ENCODE measurements at regions not wholly inside any gene's neighbourhood (a gene's known extent, or its start where the extent isn't known, plus 50 kb on each side); places are given as distances from the start of the nearest gene placed in this dataset.

DNA sequence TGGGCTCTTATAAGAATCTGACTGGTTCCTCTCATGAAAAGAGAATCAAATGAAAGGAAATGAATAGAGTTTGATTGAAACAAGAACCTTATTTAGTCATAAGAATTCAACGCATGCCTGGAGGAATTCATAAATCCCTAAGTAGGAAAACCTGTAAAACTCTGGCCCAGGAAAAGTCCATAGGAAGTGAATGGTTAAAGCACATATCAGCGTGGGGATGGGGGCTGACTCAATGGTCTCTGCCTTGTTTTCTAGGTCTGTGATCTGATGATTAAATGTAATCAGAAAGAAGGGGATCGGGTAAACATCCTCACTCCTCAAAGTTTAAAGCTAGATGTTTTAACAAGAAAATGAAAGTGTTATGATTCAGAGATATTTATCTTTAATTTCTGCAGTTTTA, 759.4 kb upstream of the C9orf72 start:
- no peak for DNase-seq (ENCODE audit: low read depth)

DNA sequence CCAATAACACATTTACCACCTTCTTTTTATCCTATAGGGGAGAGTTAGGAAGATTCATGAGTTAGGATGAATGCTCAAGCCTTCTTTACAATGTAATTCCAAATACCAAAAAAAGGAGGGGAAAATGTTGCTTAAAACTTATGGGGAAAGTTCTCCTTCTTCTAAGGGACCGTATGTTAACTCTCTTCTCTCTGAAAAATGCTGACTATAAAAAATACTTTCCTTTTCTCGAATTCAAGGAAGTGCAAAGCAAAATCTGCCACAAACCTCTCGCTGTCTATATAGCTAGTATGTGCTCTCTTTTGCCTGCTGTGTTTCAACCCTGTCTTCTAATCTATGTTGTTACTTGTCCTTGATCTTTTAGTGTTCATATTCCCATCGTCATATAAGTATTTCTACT, 768.6 kb upstream of the C9orf72 start:
- no peak for DNase-seq (ENCODE audit: low read depth)

DNA sequence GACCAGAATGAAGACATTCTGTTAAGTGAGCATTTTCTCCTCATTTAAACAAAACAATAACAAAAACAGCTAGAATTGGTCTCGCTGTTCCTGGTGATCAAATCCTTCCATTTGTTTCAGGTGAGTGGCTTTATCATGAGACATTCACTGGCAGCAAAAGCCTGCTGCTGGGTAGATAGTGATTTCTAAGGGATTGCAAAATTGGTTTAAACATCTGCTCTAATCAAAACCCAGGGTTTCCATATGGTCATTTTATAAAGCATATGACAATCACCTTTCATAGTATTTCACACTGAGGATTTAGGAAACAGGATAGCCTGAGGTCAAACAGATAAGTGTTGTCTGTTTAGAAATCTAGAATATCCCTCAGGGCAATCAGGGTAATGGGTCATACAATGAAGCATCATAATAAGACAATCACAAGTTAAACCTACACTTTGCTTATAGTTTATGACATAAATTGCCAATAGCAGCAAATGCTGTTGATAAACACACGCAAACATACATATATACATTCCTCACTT, 769.6 kb upstream of the C9orf72 start:
- no peak for DNase-seq (ENCODE audit: low read depth)

DNA sequence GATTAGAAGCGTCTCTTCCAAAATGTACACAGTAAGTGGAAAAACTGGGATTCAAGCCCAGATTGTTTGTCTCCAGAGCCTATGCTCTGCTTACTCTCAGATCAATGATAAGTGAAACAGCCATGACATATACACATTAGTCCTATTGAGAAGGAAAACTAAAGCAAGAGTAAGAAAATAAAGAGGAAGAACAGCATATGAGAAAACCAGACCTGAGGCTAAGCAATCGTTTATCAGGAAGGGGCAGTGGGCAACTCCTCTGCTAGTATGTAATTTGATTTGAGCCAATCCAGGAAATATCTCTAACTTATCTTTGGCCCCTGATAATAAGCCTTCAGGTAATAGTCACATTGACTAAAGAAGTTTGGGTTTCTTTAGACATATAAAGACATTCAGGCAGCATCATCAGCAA, 789.9 kb upstream of the C9orf72 start:
- no peak for DNase-seq (ENCODE audit: low read depth)

DNA sequence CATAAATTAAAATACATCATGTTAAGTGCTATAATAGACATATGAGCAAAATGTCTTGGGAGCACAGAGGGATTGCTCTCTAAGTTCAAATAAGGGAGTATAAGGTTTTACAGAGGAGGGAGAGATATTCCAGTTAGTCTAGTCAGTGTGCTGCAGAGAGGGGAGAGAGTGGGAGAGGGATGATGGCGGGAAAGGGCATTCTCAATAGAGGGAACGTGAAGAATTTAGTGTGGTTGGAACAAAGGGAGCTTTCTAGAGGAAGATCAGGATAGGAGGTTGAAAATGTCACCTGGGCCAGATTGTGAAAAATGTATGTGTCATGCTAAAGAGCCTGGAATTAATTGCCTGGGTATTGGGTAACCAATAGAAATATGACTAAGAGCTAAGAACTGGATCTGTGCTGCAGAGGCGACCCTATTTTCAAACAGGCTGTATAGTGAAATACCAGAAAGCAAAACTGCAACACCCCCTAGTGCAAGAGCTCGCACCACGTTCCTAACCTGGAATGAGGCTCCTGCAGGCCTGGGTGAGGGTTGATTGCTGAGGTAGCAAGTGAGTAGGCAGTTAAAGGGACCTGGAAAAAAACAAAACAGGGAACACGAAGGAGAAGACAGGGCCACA, 791.8 kb upstream of the C9orf72 start:
- DNase-seq (ENCODE audit: low read depth): no peak

DNA sequence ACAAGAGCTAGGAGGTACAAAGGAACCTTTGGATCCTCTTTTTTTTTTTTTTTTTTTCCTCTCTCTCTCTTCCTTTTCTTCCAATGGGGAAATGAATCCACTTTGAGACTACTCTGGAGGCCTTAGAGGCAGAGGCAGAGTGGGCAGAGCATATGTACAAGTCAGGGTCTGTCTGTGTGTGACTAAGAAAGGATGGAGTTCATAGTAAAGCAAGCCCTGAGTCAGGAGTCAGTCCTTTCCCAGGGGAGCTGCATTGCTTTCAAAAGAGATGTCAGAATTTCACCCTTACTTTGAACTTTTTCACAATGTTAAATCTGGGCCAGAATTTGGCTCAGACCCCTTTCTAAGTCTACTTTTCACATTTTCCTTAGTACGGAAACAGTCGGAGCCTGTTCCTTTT, 792.4 kb upstream of the C9orf72 start:
- no peak for DNase-seq (ENCODE audit: low read depth)

DNA sequence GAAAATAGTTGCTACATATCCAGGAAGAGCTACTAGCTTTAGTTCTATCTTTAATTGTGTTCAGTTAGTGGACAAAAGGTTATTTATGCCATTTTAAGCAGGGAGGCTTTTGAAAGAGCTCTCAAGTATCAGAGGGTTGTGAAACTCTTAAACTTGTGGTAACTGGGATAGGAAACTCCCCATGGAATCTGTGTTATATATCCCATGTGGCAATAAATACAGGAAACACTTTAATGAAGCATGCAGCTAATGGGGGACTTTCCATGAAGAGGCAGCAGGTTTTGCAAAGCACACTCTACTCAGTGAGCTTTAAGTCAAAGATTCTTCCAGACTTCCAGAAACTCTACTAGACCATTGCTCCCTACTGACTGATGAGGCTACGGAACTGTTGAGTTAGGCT, 805.0 kb upstream of the C9orf72 start:
- DNase-seq (ENCODE audit: low read depth): no peak

DNA sequence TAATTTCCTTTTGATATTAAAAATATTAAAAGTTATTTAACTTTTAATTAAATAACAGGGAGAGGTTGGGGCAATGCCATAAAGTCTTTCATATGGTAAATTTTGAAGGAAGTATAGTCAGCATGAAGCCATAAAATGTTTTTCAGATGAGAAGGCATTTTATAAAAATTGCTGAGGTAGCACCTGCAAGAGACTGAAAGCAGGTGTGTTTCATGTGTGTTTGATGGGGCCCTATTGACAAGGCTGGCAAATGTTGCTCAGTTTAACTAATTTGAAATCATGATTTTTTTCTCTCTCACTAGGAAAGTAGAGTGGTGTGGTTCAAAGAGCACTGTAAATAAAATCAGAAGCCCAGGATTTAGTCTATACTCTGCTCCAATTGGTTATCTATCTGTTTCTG, 805.8 kb upstream of the C9orf72 start:
- no peak for DNase-seq (ENCODE audit: low read depth)

DNA sequence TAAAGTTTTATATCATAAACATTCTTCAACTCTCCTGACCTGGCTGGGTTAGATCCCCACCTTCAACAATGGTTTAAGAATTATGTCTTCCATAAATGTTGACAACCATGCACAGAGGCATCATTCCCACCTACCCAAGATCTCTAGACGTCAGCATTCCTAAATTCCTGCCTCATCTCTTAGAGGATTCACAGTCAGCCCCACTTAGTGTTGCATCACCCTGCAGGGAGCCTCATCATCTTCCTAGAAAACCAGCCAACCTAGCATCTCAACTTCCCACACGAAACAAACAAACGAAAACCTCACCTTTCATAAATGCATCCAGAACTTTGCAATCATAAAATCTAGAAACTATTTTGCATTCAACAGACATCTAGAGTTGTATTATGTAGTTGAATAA, 816.1 kb upstream of the C9orf72 start:
- no peak for DNase-seq (ENCODE audit: low read depth)

DNA sequence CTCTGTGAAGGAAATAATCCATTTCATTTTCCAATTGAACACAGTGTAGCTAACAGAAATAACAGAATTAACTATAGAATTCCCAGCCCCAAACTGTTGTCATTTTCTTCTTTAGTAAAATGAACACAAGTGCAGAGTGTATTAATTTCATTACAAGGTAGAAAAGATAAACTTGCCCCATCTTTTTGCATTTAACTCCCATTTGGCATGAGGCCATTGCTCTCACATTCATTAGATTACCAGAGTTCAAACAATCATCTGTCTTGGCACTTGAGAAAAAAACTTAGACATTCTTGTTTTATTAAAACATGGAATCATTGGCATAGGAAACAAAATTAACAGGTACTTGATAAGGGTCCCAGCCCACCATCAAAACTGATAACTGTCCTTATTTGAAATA, 821.5 kb upstream of the C9orf72 start:
- DNase-seq (ENCODE audit: low read depth): no peak

DNA sequence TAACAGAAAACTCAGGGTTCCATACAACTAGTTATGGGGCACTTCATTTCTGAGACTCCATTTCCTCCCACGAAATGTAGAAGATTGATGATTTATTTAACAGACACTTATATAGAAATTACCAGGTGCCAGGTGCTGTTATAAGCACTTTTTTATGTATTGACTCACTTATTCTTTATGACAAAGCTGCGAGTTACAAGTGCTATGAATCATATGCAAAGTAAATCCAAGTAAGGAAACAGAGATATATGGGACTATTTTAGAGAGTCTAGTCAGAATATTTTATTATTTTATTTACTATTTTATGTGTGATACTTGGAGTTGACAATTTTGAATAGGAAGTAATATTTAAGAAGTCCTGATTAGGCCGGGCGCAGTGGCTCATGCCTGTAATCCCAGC, 822.8 kb upstream of the C9orf72 start:
- DNase-seq (ENCODE audit: low read depth): no peak

DNA sequence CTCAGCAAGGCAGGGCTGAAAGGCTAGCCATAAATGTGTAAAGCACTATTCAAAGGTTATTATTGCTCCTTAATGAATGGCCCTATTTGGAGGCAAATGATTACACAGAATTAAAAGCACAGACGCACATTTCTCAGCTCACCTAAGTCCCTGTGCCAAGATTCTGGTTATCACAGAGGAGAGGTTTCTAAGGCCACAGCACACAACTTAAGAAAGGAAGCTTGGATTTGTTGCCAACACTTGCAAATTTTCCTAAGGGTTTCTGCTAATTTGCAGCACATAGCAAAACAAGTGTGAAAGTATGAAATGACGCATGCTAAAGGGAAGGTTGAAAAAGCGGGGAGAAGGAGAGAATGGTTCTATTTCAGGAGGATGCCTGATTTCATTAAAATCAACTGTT, 834.1 kb upstream of the C9orf72 start:
- DNase-seq (ENCODE audit: low read depth): no peak

DNA sequence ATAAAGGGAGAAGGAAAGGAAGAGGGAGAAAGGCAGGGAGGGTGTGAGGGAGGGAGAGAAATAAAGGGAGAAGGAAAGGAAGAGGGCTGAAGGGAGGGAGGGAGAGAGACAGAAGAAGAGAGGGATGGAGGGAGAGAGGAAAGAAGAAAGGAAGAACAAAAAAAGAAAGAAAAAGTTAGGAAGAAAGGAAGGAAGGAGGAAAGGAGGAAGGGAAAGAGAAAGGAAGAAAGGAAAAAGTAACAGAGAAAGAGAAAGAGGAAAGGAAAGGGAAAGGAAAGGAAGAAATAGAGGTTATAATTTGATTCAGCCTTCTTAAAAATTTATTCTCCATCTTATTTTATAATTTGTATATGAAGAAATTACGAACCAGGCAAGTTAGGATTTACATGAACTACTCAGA, 836.6 kb upstream of the C9orf72 start:
- no peak for DNase-seq (ENCODE audit: low read depth)

DNA sequence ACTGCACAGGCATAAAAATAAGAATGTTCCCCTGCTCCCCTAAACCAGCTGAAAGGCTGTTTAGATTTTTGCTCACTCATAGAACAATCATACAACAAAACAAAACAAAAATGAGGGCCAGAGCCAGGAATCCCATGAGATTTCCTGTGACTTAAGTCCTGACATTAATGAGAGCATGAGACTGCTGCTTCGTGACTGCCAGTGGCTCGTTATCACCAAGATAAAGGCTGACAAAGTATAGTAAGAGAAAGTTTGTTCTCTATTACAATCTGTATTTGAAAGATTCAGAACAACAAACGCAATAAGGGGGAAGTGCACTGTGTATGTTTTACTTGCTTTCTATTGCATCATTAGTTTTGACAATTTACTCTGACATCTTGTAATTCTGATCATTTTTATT, 837.1 kb upstream of the C9orf72 start:
- no peak for DNase-seq (ENCODE audit: low read depth)

DNA sequence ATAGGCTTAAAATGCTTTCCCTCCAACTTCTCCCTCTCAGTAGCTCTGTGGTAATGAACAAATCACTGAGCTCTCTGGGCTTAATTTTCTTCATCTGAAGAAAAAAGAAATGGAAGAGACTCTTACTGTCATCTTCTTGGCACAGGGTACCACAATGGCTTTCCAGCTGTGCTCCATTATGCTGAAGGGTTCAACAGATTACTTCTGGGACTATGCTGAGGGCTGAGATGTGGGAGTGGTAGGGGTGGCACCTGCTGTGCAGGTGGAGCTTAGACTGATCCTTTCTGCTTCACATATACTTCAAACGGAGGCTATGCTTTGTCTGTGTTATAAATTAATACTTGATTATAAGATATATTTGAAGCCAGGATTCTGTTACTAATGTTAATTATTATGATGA, 840.2 kb upstream of the C9orf72 start:
- no peak for DNase-seq (ENCODE audit: low read depth)

DNA sequence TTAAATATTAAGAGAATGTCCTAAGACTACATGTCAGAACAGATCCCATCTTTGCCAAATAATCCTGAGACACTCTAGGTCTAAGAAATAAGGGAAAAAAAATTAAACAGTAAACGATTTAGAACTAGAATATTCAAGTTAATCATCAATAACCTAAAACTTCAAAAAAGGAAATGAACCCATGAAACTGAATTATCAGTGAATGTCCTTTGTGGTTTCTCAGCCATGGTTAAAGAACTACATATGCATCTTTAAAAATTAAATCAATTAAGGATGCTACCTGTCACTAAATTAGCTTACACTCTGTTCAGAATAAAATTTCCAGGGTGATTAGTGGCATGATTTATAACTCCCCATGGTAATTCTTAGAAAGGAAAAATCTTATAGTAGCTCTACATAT, 850.0 kb upstream of the C9orf72 start:
- DNase-seq (ENCODE audit: low read depth): no peak

DNA sequence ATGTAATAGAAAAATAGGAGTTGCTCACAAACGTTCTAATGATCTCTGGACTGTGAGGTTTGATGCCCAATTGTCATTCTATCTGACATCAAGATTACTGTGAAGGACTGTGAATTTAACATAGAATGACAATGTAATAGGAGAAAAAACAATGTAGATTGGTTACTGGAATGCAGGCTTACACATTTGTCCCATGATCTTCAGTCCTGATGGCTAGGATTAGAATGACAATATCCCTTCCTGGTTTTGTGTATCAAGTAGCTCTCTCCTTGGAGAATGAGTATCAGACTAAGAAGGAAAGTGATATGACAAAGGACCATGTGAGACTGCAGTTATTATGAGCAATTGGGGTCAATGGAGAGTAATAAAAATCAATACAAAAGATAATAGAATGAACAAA, 862.2 kb upstream of the C9orf72 start:
- DNase-seq (ENCODE audit: low read depth): no peak

DNA sequence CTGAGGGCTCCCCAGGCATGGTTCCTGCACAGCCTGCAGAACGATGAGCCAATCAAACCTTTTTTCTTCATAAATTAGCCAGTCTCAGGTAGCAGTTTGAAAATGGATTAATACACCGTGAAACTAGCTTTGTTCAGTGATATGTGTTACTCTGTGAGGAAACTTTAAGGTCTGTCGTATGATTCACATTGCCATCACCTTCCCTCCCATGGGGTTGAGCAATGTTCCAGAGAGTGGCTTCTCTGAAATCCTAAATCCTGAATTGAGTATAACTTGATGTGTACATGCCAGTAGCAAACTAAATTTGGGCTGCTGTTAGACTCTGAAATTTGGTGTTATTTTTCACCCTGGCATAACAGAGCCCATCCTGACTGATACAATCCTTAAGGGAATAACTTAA, 866.4 kb upstream of the C9orf72 start:
- DNase-seq (ENCODE audit: low read depth): no peak

DNA sequence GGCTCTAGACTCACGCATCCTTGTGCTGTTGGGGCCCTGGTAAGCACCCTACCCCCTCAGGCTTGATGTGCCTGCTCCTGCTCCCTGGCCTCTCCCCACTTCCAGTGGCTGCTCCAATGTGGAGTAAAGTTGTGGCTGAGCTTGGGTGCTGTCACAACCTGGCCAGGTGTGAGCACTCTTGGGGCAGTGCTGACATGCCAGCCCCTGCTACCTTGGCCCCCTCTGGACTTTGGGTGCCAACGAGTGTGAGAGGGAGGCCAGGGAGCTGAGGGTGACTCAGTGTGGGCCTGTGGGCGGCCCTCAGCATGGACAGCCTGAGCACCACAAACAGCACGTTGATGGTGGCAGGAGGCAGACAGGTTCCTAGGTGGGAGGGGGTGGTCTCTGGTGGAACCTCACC, 870.2 kb upstream of the C9orf72 start:
- no peak for DNase-seq (ENCODE audit: low read depth)

DNA sequence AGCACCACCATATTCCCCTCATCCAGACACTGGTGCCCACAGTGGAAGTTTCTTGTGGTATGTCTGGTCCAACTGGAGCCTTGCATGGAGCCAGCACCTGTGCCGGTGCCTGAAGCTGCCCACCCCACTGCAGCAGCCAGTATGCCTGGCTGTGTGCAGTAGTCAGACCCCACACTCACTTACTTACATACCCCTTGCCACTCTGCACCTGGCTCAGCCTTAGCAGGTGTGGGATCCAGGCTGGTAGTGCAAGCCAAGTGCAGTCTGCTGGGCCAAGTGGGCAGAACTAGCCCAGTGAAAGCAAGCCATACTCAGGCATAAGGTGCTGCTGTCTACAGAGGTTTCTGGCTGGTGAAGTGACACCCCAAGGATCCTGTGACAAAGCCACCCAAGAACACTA, 871.4 kb upstream of the C9orf72 start:
- no peak for DNase-seq (ENCODE audit: low read depth)

DNA sequence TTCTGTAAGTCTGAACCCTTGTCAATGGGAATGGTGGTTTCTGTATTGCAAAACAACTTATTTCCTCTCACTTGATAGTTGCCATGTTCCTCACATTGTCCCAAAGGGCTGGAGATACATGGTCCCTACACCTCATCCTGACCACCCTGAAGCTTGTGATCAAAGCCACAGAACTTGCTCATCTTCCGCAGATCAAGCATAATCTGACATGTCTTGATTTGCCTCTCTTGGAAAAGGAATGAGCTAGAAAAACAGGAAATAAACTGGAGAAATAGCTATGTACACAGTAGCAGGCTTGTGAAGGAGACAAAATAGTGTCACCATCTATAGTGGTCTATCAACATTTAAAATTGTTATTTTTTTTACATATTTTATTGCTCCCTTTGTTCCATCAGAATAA, 871.9 kb upstream of the C9orf72 start:
- no peak for DNase-seq (ENCODE audit: low read depth)

DNA sequence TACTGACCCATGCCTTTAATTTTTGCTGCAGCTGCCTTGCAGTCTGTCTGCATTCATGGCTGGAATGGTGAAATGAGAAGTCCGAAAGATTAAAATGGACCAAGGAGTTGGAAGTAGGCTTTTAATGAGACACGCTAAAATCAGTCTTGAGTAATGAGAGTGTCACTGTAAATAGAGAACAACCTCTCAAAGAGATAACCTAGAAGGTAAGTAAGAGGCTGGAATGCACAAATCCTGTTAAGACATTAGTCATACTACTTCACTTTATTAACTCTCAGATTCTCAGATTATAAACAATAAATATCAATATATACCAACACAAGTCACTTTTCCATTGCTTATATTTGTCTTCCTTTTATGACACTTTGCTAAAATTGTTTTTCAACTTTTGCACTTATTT, 880.6 kb upstream of the C9orf72 start:
- no peak for DNase-seq (ENCODE audit: low read depth)

DNA sequence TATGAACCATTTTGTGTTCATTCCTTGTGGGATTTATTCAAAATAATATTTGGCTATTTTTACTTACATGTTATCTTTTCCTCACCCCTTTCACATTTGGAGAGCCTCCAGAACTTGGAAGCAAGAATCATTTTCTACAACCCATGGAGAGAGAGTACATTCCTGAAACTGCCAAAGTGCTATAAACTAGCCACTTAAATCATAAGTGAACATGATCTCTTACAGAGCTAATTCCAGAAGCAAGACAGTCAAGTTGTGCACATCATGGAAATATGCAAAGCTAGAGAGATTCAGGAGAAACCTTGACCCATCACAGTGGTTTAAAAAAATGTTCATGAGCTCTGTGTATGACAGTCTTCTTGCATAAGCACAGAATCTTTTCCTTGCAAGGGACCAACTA, 883.6 kb upstream of the C9orf72 start:
- DNase-seq (ENCODE audit: low read depth): no peak

DNA sequence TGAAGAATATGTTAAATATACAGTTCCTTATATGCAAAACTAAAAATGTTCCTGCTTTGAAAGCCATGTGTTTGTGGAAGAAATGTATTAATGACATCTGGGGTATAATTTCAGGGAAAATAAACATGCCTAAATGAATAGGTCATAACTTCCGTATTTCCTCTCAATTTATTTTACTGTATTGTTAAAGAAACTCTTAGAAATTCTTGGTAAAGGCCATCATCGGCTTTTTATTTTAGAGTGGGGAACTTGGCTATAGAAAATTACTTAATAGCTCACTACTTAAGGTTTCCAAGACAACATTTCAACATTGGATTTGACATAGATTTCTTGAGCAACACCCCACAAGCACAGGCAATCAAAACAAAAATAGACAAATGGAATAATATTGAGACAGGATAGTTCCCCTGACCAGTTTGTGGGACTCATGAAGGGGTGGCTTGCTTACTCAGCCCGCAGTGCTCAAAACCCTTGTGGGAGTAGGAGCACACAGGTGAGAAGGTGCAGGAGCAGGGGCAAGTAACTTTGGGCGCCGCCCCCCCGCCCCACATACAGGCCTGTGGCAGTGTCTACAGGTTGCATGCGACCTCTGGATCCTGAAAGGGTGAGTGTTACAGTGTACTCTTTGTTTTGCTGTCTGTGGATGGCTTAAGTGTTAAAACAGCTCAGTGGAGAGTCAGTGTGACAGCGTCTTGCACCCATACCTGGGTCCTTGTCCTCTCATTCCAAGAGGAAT, 891.4 kb upstream of the C9orf72 start:
- DNase-seq (ENCODE audit: low read depth): no peak
